ENCODE measurements at regions not wholly inside any gene's neighbourhood (a gene's known extent, or its start where the extent isn't known, plus 50 kb on each side); places are given as distances from the start of the nearest gene placed in this dataset.

GRCh38 chr21:16215663-16216183 lies 485.9 kb downstream of the USP25 start:
- no peak for TF ChIP-seq POLR2A (IDR thresholded peaks at IDR 0.05)
- no peak for TF ChIP-seq CTCF (IDR thresholded peaks at IDR 0.05)
